ENCODE measurements at regions not wholly inside any gene's neighbourhood (a gene's known extent, or its start where the extent isn't known, plus 50 kb on each side); places are given as distances from the start of the nearest gene placed in this dataset.

DNA sequence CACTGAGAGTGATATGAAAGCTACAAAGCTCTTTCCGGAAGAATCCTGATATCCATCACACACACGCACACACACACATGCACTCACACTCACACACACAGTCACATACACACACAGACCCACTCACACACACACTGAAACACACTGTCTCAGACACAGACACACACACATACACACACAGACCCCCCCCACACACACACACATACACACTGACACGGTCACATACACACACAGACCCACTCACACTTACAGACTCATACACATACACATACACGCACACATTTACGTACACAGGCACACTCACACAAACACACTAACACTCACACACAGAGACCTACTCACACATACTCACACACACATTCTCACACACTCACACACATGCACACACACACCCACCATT, 58.6 kb downstream of the LIG4 start:
- no peak for DNase-seq (ENCODE audit: low read depth)

DNA sequence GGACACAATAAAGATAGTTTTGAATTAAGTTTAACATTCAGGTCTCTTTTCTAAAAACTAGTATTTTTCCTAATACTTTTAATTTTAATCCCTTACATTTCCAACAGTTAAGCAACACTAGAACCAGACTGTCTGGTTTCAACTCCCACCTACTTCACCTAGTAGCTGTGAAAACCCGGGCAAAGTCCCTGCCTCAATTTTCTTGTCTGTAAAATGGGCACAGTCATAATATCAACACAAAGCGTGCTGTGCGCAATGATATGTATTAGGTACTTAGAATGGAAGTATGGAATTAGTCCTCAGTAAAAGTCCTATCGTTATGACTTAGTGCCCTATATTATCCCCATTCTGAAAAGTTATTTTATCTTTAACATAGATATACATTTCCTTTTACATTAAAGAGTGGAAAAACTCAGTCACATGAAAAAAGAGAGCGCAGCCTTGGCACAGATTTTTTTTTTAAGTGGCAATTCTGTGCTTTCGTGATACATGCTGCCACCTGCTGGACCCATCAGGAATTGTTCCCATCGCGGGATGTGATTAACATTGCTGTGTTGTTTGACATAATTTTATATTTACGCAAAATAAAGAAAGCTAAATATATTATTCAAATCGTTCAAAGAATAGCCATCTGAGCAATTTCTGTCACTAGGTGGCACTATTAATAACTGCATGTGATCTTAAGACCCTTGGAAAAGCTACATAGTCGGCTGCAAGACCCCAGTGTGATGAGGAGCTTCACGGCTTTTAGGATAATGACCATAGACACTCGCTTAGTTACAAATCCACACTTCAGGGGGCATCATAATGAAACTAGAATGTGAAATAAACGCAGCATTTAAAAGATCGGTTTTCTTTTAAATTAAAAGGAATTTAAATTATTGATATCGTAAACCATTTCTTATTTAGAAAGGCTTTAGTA, 59.9 kb downstream of the LIG4 start:
- no peak for DNase-seq (ENCODE audit: low read depth)

GRCh38 chr13:108154421-108154858, 60.9 kb downstream of the LIG4 start:
- DNase-seq (ENCODE audit: low read depth): no peak

DNA sequence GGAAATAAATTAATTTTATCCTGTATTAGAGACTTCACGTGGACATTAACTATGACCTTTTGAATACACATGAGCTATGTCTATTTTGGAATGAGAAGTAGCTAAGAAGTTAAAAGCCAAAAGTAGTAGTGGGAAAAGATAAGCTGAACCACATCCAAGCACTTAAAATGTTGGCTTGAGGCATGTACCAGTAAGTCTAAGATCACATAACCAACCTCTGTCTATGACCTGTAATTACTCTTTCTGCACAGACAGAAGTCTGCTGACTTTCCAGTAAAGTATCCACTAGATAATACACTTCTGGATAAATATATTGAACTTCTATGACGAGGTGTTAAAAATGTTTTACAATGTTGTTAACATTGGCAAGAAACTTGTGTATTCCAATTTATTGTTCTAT, 68.7 kb downstream of the LIG4 start:
- DNase-seq (ENCODE audit: low read depth): no peak

- DNase-seq (ENCODE audit: low read depth): no peak
Observed at GRCh38 chr13:108142702-108143436, 72.5 kb downstream of the LIG4 start.

GRCh38 chr13:108137176-108137575, 78.2 kb downstream of the LIG4 start:
- DNase-seq (ENCODE audit: low read depth): no peak

DNA sequence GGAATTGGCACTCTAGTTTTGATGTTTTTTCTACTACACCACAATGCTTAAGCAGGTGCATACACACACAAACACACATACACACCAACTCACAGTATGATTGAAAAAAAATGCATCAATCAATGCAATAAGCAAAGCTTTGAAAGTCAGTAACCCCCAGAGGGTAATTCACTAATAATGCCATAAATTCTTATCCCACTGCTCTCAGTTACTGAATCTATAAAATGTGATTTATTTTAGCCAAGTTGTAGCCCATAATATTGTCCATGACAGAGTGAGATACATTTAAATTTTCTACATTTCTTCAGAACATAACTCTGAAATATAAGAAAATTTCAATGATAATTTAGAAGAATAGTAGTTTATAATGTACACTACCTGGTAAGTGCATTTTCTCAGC, 87.9 kb downstream of the LIG4 start:
- no peak for DNase-seq (ENCODE audit: low read depth)

DNA sequence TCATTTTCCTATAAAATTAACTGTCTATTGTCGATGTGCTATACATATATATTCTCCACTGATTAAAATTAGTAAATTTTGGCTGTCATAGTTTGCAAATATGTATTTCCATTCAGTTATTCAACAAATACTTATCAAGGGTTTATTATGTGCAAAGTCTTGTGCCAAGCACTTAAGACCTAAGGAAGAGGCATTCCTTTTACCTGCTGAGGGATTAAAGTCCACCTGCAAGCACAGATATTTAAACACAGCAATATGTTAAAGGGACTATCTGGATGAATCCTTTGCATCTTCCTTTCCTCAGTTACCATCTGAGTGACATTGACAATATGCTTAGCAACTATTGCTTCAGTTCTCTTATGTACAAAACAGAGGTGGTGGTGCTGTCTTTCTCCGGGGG, 89.3 kb downstream of the LIG4 start:
- no peak for DNase-seq (ENCODE audit: low read depth)

DNA sequence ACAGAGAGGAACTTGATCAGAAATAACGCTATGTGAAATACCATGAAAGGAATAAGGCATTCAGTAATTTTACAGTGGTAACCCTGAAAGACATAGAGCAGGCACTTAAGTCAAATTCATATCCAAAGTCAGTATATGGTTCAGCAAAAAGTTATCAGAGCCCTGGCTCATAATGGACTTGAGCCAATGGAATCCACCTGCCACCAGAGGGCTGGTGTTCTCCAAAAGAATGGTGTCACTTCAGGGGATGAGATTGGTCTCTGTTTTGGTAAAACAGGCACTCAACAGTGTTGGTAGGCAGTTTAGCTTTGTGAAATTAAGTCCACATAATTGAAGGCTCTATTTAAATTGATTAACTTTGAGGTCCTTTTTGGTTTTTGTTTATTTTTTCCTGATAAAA, 93.9 kb downstream of the LIG4 start:
- no peak for DNase-seq (ENCODE audit: low read depth)

DNA sequence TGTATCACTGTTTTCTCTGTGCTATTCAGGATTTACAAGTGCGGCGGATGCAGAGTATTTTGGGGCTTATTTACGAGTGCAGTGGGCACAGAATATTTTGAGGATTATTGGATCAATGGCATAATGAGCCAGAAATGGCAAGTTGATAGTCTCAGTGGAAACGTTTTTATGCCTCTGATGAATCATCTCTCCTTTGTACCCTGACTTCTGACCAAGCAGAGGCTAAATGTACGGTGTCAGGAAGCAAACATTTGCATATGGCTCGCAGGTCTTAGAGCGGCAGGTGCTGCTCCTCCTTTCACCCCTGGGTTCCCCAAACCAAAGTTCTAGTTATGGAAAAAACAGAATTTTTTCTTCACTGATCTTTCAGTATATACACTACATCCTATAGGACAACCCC, 94.5 kb downstream of the LIG4 start:
- DNase-seq (ENCODE audit: low read depth): no peak

DNA sequence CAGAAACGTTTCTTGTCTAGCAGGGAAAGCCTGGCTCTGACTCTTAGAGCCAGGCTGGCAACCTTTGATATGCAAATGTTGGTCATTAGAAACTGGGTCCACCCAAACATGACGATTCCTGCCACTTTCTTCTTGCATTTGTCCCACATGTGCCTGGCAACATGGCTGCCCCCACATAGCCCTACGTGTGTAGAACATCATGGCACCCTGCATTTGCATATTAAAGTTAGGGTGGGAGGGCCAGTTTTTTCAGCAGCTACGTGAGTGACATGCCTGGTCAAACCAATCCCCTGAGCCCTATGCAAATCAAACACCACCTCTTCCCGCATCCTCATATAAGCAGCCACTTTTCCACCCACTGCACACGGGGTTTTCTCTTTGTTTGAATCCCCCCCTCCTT, 95.0 kb downstream of the LIG4 start:
- DNase-seq (ENCODE audit: low read depth): no peak

GRCh38 chr13:108115738-108116137, 99.6 kb downstream of the LIG4 start:
- no peak for DNase-seq (ENCODE audit: low read depth)

DNA sequence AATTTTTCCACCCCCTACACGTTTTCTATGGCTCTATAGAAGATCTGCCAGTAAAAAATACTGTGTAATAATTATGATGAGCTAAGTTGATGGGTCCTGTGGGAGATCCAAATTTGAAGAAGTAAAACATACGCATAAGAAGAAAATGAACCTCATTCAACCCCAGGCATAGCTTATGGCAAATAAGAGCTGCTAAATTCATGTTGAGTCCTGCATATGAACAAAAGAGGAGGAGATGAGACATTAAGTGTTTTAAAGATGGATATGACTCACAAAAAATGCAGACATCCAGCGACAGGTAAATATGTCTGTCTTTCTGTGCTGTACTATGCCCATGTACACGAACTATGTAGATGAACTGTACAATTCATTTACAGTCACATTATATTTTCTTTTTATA, 101.9 kb downstream of the LIG4 start:
- no peak for DNase-seq (ENCODE audit: low read depth)

DNA sequence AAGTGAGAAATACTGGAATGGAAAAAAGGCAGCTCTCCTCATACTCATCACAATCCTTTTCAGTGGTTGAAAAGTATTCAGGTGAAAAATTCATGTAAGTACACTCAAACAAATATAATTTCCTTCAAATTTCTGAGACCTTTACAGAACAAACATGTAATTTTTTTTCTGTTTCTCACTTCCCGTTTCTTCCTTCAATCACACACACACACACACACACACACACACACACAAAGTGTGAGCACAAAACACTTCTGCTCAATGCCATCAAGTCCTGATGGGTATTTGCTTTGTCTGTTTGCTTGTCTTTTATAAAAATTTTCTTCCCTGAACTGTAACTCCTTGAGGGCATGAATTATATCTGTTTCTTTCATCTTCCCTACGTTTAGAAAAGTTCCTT, 110.6 kb downstream of the LIG4 start:
- no peak for DNase-seq (ENCODE audit: low read depth)

DNA sequence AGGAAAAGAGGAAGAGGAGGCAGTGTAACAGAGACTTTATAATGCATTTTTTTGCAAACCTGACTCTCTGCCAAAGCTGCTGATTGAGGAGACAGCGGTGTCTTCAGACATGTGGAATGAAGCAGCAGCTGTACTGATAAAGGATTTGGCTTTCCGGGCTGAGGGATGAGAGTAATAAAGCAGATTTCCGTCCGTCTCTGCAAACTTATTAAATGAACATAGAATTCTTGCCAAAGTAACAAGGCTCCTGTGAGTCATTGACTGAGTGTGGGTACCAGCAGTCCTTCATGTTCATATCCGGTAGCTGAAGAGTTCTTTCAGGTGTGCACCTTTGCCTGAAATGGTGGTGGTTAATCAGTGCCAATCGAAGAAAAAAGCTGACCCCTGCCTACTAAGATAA, 112.6 kb downstream of the LIG4 start:
- DNase-seq (ENCODE audit: low read depth): no peak

DNA sequence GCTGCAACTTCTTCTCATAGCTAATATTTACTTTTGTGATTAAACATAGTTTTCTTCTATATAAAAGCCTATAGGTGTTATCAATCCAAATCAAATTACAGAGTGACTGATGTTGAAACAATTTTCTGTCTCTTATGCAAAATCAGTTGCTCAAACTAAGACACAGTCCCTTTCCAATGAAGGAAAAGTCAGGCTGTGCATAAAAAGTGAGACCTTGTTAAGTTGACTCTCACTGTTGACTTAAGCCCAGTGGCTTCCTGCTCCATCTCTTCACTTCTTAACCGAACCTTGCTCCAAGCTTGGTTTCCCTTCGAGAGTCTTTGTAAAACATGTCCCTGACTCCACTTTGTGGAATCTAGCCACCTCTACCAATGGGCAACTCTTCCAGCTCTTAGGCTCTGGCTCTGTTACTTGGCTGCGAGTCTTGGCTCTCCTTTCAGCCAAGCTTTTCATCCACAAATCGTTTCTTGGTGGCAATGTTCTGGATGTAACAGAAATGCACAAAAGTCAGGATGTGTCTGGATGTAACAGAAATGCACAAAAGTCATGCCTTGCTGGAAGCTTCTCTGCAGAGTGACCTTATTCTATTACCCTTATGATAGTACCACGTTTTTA, 118.9 kb downstream of the LIG4 start:
- DNase-seq (ENCODE audit: low read depth): no peak

DNA sequence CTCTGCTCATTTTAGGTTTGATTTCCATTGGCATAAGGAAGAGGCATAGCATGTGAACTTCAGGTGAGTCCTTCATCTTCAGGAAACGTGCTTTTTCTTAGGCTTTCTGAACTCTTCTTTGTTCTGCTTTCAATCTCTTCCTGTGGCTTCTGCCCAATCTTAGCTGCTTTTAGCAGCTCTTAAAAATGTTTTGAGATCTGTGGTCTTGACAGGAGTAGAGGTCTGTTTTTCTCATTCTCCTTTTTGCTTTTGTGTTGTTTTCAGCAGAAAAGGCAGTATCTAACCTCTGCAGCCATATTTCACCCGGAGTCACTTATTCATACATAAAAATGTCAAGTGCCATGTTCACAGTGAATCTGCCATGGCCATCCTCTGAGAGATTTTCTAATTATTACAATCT, 120.3 kb downstream of the LIG4 start:
- DNase-seq (ENCODE audit: low read depth): no peak

DNA sequence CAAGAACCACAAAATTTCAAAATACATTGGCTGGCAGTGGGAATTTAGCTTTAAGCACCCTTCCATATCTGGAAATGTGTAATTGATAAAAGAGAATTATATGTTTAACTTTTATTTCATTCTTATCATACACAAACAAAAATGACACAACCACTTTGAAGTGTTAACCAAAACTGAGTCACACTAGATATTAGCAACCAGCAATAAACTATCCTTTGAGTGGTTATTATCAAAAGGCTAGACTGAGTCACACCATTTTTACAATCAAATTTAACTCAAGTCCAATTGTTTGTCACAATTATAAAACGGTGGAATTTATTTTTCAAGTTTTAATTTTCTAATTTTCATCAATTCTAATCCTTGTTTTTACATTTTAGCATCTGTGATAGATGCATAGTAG, 121.7 kb downstream of the LIG4 start:
- DNase-seq (ENCODE audit: low read depth): no peak

- no peak for DNase-seq (ENCODE audit: low read depth)
Observed at GRCh38 chr13:108087810-108088209, 127.5 kb downstream of the LIG4 start.

DNA sequence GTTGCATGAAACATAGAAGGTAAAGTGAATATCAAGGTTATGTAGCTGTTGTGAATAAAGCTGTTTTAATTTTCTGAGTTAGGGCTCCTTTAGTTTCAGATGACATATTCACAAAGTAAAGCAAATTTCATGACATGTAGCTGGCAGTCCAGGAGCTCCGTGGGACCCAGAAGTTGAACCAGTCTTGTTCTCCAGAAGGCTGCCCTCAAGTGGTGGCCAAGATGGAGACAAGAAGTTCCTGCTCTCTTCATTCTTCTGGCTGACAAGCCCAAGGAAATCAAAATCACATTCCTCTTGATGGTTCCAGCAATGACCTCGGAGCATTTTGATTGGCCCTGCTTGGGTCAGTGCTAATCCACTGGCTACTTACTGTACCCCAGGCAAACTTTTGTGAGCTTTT, 128.7 kb downstream of the LIG4 start:
- no peak for DNase-seq (ENCODE audit: low read depth)

DNA sequence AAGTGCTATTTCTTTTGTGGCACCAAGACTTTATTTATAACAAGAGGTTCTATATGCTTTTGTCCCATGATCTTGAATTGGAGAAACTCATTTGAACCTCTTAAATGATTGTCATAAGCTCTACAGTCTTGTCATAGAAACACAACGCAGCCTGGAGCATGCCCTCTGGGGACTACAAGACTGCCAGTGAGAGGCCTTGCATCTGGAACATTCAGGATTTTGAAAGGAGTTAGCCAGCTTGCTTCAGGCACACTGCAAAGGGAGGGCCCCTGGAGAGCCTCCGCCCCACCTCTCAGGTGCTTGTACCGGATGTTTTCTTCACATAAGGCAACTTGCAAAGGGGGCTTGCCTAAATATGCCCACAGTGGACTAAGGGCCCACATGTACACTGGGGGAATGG, 130.5 kb downstream of the LIG4 start:
- no peak for DNase-seq (ENCODE audit: low read depth)

- DNase-seq (ENCODE audit: low read depth): no peak
Observed at GRCh38 chr13:108083056-108083455, 132.3 kb downstream of the LIG4 start.

- no peak for DNase-seq (ENCODE audit: low read depth)
Observed at GRCh38 chr13:108082481-108082880, 132.9 kb downstream of the LIG4 start.
